Thyroid gland (tissue), 4 donors: ENCODE measurements at regions not wholly inside any gene's neighbourhood (a gene's known extent, or its start where the extent isn't known, plus 50 kb on each side); places are given as distances from the start of the nearest gene placed in this dataset.

Source experiments
- DNase-seq, 2 donors: peaks; one replicate each; pipeline ENCODE4 v3.0.0-alpha.2; 2019
- H3K27ac ChIP-seq, 3 donors: fragments of 200-600 bp; sonication (generic); 1 replicate in 2 of 3; 2 replicates in 1 of 3; pipeline ENCODE4 v1.5.1; 2016 to 2019; ENCODE audit warnings: mild to moderate bottlenecking in 1 of 3, moderate library complexity in 1 of 3
- H3K27me3 ChIP-seq: fragments of 200-600 bp; sonication (generic); one replicate; pipeline ENCODE4 v1.5.1; 2019
- H3K36me3 ChIP-seq, 2 donors: fragments of 200-600 bp; sonication (generic); one replicate each; pipeline ENCODE4 v1.5.1; 2016 to 2019
- H3K4me1 ChIP-seq, 2 donors: fragments of 200-600 bp; sonication (generic); one replicate each; pipeline ENCODE4 v1.5.1; 2017 to 2019
- H3K4me3 ChIP-seq, 3 donors: fragments of 200-600 bp; sonication (generic); replicated peaks in 1 of 3; 1 replicate in 2 of 3; 2 replicates in 1 of 3; pipeline ENCODE4 v1.5.1; 2016; ENCODE audit warnings: mild to moderate bottlenecking in 1 of 3
- H3K9me3 ChIP-seq: fragments of 200-600 bp; sonication (generic); one replicate; pipeline ENCODE4 v1.5.1; 2017
- POLR2A ChIP-seq, 2 donors: fragments of 450-650 bp; IDR thresholded peaks; one replicate each; pipeline ENCODE4 v1.6.1; 2017; ENCODE audit warnings: antibody characterized with exemption in 2 of 2, mild to moderate bottlenecking in 2 of 2, moderate library complexity in 1 of 2
- WGBS, 2 donors: methylation state at CpG; one replicate each; pipeline ENCODE4 v1.1.5; 2017; 5-methylcytosine and 5-hydroxymethylcytosine counted together
- intact Hi-C: fragments of 100-400 bp; cut with DNase I; formaldehyde crosslinking; loops from one replicate; pipeline ENCODE4 v1.15.1; 2023
- TF ChIP-seq, protein P1 (sequence below), 6 experiments: fragments of 200-600 bp in 3 of 6; fragments of 450-650 bp in 3 of 6; sonication (generic) in 3 of 6; IDR thresholded peaks; one replicate each; pipeline ENCODE4 v1.5.1; 2016 to 2019; ENCODE audit warnings: antibody characterized with exemption in 6 of 6, mild to moderate bottlenecking in 2 of 6, inconsistent platforms in 1 of 6, moderate library complexity in 1 of 6

DNA sequence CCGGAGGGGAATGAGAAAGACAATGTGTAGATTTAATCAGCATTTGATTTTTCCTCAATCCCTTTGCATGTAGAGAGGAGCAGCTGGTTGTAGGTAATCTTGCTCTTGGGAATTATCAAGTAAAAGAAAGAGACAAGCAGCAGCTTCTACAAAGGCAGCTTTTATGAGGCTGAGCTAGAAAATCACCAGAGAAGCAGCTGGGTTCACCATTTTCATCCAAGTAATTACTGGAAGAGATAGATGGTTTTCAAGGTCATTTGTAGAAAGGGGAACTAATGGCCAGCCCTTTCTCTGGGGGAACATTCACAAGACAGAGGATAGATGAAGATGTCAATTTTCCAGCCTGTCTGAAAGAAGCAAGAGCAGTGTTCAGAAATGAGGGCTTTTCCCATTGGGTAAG lies 113.0 kb downstream of the RND3 start:
- WGBS, 2 donors = 87 to 90% methylated on average over 1 of the region's 1 CpG
- no peak overlapping the region for H3K27ac ChIP-seq
- no peaks in the 10 kb centered on the region for H3K9me3 ChIP-seq
- no peak for DNase-seq
- H3K27me3 ChIP-seq = no peaks in the 10 kb centered on the region
- intact Hi-C loops = no loop called here
- no peak overlapping the region for H3K4me3 ChIP-seq
- TF ChIP-seq, protein P1, sequence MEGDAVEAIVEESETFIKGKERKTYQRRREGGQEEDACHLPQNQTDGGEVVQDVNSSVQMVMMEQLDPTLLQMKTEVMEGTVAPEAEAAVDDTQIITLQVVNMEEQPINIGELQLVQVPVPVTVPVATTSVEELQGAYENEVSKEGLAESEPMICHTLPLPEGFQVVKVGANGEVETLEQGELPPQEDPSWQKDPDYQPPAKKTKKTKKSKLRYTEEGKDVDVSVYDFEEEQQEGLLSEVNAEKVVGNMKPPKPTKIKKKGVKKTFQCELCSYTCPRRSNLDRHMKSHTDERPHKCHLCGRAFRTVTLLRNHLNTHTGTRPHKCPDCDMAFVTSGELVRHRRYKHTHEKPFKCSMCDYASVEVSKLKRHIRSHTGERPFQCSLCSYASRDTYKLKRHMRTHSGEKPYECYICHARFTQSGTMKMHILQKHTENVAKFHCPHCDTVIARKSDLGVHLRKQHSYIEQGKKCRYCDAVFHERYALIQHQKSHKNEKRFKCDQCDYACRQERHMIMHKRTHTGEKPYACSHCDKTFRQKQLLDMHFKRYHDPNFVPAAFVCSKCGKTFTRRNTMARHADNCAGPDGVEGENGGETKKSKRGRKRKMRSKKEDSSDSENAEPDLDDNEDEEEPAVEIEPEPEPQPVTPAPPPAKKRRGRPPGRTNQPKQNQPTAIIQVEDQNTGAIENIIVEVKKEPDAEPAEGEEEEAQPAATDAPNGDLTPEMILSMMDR (IDR thresholded peaks at IDR 0.05) = no peak
- TF ChIP-seq POLR2A (IDR thresholded peaks at IDR 0.05) = no peak
- H3K36me3 ChIP-seq = no peaks in the 10 kb centered on the region
- no peaks in the 10 kb centered on the region for H3K4me1 ChIP-seq

DNA sequence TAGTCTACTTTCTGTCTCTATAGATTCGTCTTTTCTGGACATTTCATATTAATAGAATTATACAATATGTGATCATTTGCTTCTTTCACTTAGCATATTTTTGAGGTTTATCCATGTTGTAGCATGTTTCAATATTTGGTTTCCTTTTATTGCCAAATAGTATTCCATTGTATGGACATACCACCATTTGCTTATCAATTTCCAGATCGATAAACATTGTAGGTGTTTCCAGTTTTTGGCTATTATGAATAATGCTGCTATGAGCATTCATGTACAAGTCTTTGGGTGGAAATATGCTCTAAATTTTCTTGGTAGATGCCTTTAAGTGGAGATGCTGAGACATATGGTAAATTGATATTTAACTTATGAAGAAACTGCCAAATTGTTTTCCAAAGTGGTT lies 114.1 kb downstream of the RND3 start:
- H3K27me3 ChIP-seq = no peaks in the 10 kb centered on the region
- no peaks in the 10 kb centered on the region for H3K9me3 ChIP-seq
- WGBS, 2 donors = 96 to 99% methylated on average over 2 of the region's 2 CpGs
- no peaks in the 10 kb centered on the region for H3K36me3 ChIP-seq
- DNase-seq = no peak
- intact Hi-C loops = no loop called here
- H3K4me1 ChIP-seq = no peaks in the 10 kb centered on the region
- H3K4me3 ChIP-seq = no peak overlapping the region
- H3K27ac ChIP-seq = no peak overlapping the region
- no peak for TF ChIP-seq POLR2A (IDR thresholded peaks at IDR 0.05)
- TF ChIP-seq, protein P1 (IDR thresholded peaks at IDR 0.05) = no peak

DNA sequence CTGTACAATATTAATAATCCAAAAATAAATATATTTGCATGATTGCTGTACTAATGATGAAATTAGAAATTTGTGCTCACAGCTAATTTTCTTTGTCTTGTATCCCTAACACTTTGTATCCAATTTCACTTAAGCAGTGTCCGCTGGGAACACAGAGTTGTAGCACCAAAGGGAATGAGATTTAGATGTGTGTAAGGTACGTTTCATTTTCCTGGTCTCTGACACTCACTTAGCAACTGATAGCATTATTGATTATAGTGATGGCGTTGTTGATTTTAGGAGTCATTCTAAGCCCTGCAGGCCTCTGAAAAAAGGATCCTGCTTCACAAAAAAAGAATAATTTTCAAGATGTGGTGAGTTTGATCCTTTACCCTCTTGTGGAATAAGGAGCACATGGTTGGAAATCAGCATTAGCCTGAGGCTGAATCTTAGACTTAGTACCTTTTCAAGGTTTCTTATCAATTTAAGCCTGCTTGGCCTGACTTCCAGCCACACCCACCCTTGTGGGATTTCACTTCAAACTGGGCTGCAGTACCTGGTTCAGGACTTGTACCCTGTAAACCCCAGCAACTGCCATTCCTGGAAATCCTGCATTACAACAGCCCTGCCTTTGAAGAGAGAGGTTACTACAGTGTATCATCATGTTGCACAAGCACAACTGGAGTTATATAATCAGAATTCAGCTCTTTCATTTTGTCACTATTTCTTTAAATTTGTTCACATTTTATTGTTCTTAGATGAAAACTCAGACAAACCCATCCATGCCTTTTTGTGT lies 116.2 kb downstream of the RND3 start:
- H3K27me3 ChIP-seq = no peaks in the 10 kb centered on the region
- no peaks in the 10 kb centered on the region for H3K36me3 ChIP-seq
- TF ChIP-seq POLR2A (IDR thresholded peaks at IDR 0.05) = no peak
- TF ChIP-seq, protein P1 (IDR thresholded peaks at IDR 0.05) = no peak
- H3K27ac ChIP-seq = no peak overlapping the region
- intact Hi-C loops = no loop called here
- H3K9me3 ChIP-seq = no peaks in the 10 kb centered on the region
- H3K4me1 ChIP-seq = no peaks in the 10 kb centered on the region
- no peak overlapping the region for H3K4me3 ChIP-seq
- 87 to 91% methylated on average over 3 of the region's 3 CpGs for WGBS, 2 donors
- DNase-seq = no peak

DNA sequence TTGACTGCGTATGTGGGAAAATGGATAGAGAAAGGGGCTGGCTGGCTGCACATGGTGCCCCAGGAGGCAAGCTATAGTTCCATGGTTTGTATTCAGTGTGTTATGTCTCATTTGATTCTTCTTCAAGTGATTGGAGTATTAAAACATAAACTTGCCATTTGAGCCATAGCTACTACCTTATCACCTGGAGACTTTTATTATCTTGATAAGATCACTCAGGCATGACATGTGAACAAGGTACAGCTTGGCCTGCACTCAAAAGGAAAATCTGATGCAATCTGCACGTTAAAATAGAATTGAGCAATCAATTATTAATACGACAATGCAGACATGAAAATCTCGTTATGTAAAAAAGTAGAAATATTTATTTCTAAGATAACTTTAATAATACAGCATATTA lies 116.9 kb downstream of the RND3 start:
- DNase-seq = no peak
- Histone ChIP-seq H3K4me1 (no peaks in the 10 kb centered on the region), H3K27ac (no peak overlapping the region), H3K9me3 (no peaks in the 10 kb centered on the region), H3K4me3 (no peak overlapping the region), H3K27me3 (no peaks in the 10 kb centered on the region), H3K36me3 (no peaks in the 10 kb centered on the region)
- WGBS, 2 donors = 55 to 65% methylated on average over 4 of the region's 4 CpGs
- intact Hi-C loops = no loop called here
- TF ChIP-seq, protein P1 (IDR thresholded peaks at IDR 0.05) = no peak
- no peak for TF ChIP-seq POLR2A (IDR thresholded peaks at IDR 0.05)

DNA sequence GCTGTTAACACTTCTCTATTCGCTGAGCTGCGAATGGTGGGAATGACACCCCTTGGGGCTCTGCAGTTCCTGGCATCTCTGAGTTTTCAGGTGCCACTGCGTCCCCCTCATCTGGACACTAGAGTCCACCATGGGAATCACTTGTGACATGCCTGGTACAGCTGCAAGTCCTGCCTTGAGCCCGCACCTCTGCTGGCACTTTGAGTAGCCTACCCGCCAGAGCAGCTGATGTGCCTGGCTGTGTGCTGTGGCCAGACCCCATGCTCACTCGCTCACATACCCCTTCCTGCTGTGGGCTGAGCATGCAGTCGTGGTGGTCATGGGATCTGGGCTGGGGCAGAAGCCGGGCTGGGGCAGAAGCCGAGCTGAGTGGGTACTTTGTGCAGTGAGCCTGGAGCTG lies 117.6 kb downstream of the RND3 start:
- intact Hi-C loops = no loop called here
- TF ChIP-seq POLR2A (IDR thresholded peaks at IDR 0.05) = no peak
- TF ChIP-seq, protein P1 (IDR thresholded peaks at IDR 0.05) = no peak
- Histone ChIP-seq H3K9me3 (no peaks in the 10 kb centered on the region), H3K4me1 (no peaks in the 10 kb centered on the region), H3K27me3 (no peaks in the 10 kb centered on the region), H3K27ac (no peak overlapping the region), H3K36me3 (no peaks in the 10 kb centered on the region), H3K4me3 (no peak overlapping the region)
- 93 to 97% methylated on average over 9 of the region's 9 CpGs for WGBS, 2 donors
- DNase-seq = no peak
